Prostate gland (tissue), 2 donors: ENCODE measurements at regions not wholly inside any gene's neighbourhood (a gene's known extent, or its start where the extent isn't known, plus 50 kb on each side); places are given as distances from the start of the nearest gene placed in this dataset.

Experiments used
- DNase-seq: peaks from one replicate; pipeline ENCODE4 v3.0.0-alpha.2; 2019; ENCODE audit warnings: low spot score
- H3K27ac ChIP-seq, 2 donors: fragments of 200-600 bp; sonication (generic); 2 replicates each; pipeline ENCODE4 v1.5.1; 2017 to 2019
- H3K27me3 ChIP-seq: fragments of 200-600 bp; sonication (generic); replicated peaks from 2 replicates; pipeline ENCODE4 v1.5.1; 2019; ENCODE audit not compliant: insufficient read depth
- H3K36me3 ChIP-seq, 2 donors: fragments of 200-600 bp; sonication (generic); 1 replicate in 1 of 2; 2 replicates in 1 of 2; pipeline versions ENCODE4 v1.5.1 to v1.8.1; 2017 to 2019
- H3K4me1 ChIP-seq: fragments of 200-600 bp; sonication (generic); replicated peaks from 2 replicates; pipeline ENCODE4 v1.5.1; 2019
- H3K4me3 ChIP-seq, 2 donors: fragments of 200-600 bp; sonication (generic); 2 replicates each; pipeline ENCODE4 v1.5.1; 2017 to 2019
- H3K9me3 ChIP-seq: fragments of 200-600 bp; sonication (generic); 2 replicates; pipeline ENCODE4 v1.5.1; 2017
- CTCF ChIP-seq, 4 experiments: fragments of 200-600 bp in 2 of 4; fragments of 450-650 bp in 2 of 4; sonication (generic) in 2 of 4; IDR thresholded peaks; 1 replicate in 3 of 4; 2 replicates in 1 of 4; pipeline ENCODE4 v1.5.1; 2016 to 2019; ENCODE audit warnings: antibody characterized with exemption in 4 of 4, mild to moderate bottlenecking in 2 of 4, moderate library complexity in 2 of 4
- POLR2A ChIP-seq: fragments of 450-650 bp; IDR thresholded peaks from one replicate; pipeline ENCODE4 v1.6.1; 2016; ENCODE audit warnings: antibody characterized with exemption, mild to moderate bottlenecking
- POLR2AphosphoS5 ChIP-seq: sonication (generic); formaldehyde crosslinking; IDR thresholded peaks from one replicate; pipeline ENCODE4 v1.6.1; 2017; ENCODE audit warnings: antibody characterized with exemption
- WGBS: methylation state at CpG from one replicate; pipeline ENCODE4 v1.1.5; 2018; 5-methylcytosine and 5-hydroxymethylcytosine counted together
- intact Hi-C: fragments of 100-400 bp; cut with DNase I; formaldehyde crosslinking; loops from one replicate; pipeline ENCODE4 v1.14.2; 2022

GRCh38 chr13:33976965-33977364, 159.0 kb downstream of the RFC3 start:
- Histone ChIP-seq H3K27ac (no peak overlapping the region), H3K27me3 (no peaks in the 10 kb centered on the region), H3K9me3 (no peaks in the 10 kb centered on the region), H3K4me3 (no peak overlapping the region), H3K36me3 (no peaks in the 10 kb centered on the region), H3K4me1 (no peaks in the 10 kb centered on the region)
- TF ChIP-seq CTCF (IDR thresholded peaks at IDR 0.05) = no peak
- no peak for TF ChIP-seq POLR2A
- no peak for TF ChIP-seq POLR2AphosphoS5
- no peak for DNase-seq
- 79% methylated on average over 4 of the region's 4 CpGs for WGBS
- intact Hi-C loops = no loop called here

- no peaks in the 10 kb centered on the region for H3K36me3 ChIP-seq
- H3K4me1 ChIP-seq = no peaks in the 10 kb centered on the region
- no peaks in the 10 kb centered on the region for H3K9me3 ChIP-seq
- no peak for TF ChIP-seq POLR2AphosphoS5
- no peak for TF ChIP-seq CTCF (IDR thresholded peaks at IDR 0.05)
- TF ChIP-seq POLR2A = no peak
- 84% methylated on average over 3 of the region's 3 CpGs for WGBS
- no peaks in the 10 kb centered on the region for H3K27me3 ChIP-seq
- no peak overlapping the region for H3K27ac ChIP-seq
- no peak overlapping the region for H3K4me3 ChIP-seq
- intact Hi-C loops = no loop called here
- no peak for DNase-seq
Observed at GRCh38 chr13:33978653-33979052, 160.7 kb downstream of the RFC3 start.

GRCh38 chr13:33992881-33993336, 175.0 kb downstream of the RFC3 start:
- intact Hi-C loops = no loop called here
- Histone ChIP-seq H3K9me3 (no peaks in the 10 kb centered on the region), H3K4me3 (no peak overlapping the region), H3K27me3 (no peaks in the 10 kb centered on the region), H3K36me3 (no peaks in the 10 kb centered on the region), H3K27ac (no peak overlapping the region), H3K4me1 (no peaks in the 10 kb centered on the region)
- no peak for DNase-seq
- TF ChIP-seq POLR2A = no peak
- TF ChIP-seq POLR2AphosphoS5 = no peak
- no peak for TF ChIP-seq CTCF (IDR thresholded peaks at IDR 0.05)
- 41% methylated on average over 2 of the region's 2 CpGs for WGBS

GRCh38 chr13:33994198-33994597, 176.2 kb downstream of the RFC3 start:
- no peak for DNase-seq
- Histone ChIP-seq H3K27ac (no peak overlapping the region), H3K4me3 (no peak overlapping the region), H3K27me3 (no peaks in the 10 kb centered on the region), H3K4me1 (no peaks in the 10 kb centered on the region), H3K9me3 (no peaks in the 10 kb centered on the region), H3K36me3 (no peaks in the 10 kb centered on the region)
- 88% methylated on average over 3 of the region's 3 CpGs for WGBS
- intact Hi-C loops = no loop called here
- TF ChIP-seq CTCF (IDR thresholded peaks at IDR 0.05) (no peak), POLR2AphosphoS5 (no peak), POLR2A (no peak)

- TF ChIP-seq POLR2A (no peak), CTCF (IDR thresholded peaks at IDR 0.05) (no peak), POLR2AphosphoS5 (no peak)
- H3K27me3 ChIP-seq = no peaks in the 10 kb centered on the region
- DNase-seq = no peak
- no peaks in the 10 kb centered on the region for H3K9me3 ChIP-seq
- H3K4me3 ChIP-seq = no peak overlapping the region
- no peak overlapping the region for H3K27ac ChIP-seq
- no peaks in the 10 kb centered on the region for H3K4me1 ChIP-seq
- WGBS = 93% methylated on average over 4 of the region's 4 CpGs
- H3K36me3 ChIP-seq = no peaks in the 10 kb centered on the region
- intact Hi-C loops = no loop called here
Observed at GRCh38 chr13:33994826-33995502, 177.0 kb downstream of the RFC3 start.
